HUES6 (cell line): ENCODE measurements at regions not wholly inside any gene's neighbourhood (a gene's known extent, or its start where the extent isn't known, plus 50 kb on each side); places are given as distances from the start of the nearest gene placed in this dataset.

ENCODE experiments used
- H3K27ac ChIP-seq: 2 replicates; pipeline ENCODE4 v1.7.0; 2013; ENCODE audit warnings: low read depth, mild to moderate bottlenecking, low read length, inconsistent platforms
- H3K27me3 ChIP-seq: 2 replicates; pipeline ENCODE4 v1.6.1; 2013; ENCODE audit warnings: low read length; ENCODE audit not compliant: control insufficient read depth, insufficient read depth
- H3K36me3 ChIP-seq: 2 replicates; pipeline ENCODE4 v1.6.1; 2013; ENCODE audit warnings: low read length; ENCODE audit not compliant: control insufficient read depth, insufficient read depth
- H3K4me1 ChIP-seq: 2 replicates; pipeline ENCODE4 v1.6.1; 2013; ENCODE audit warnings: low read length; ENCODE audit not compliant: control insufficient read depth, insufficient read depth
- H3K4me3 ChIP-seq: 2 replicates; pipeline ENCODE4 v1.5.1; 2013; ENCODE audit warnings: low read depth, low read length
- H3K9ac ChIP-seq: one replicate; pipeline ENCODE4 v1.6.1; 2013; ENCODE audit warnings: mild to moderate bottlenecking, low read length
- H3K9me3 ChIP-seq: 2 replicates; pipeline ENCODE4 v1.6.1; 2013; ENCODE audit warnings: low read depth, low read length; ENCODE audit not compliant: control insufficient read depth, insufficient read depth

- no peaks in the 10 kb centered on the region for H3K9me3 ChIP-seq
- H3K27me3 ChIP-seq, result no peaks in the 10 kb centered on the region
- no peak overlapping the region for H3K27ac ChIP-seq
- H3K9ac ChIP-seq, result no peak overlapping the region
- no peaks in the 10 kb centered on the region for H3K36me3 ChIP-seq
- no peak overlapping the region for H3K4me3 ChIP-seq
- H3K4me1 ChIP-seq, result peaks cover 22% of the 10 kb centered on the region; the same call in 1 of the 2 replicates
These were observed 201.9 kb upstream of the PRICKLE1 start for GRCh38 chr12:42791399-42791798.

- Histone ChIP-seq H3K27ac (no peak overlapping the region), H3K4me1 (peaks cover 22% of the 10 kb centered on the region; the same call in 1 of the 2 replicates), H3K9me3 (no peaks in the 10 kb centered on the region), H3K4me3 (no peak overlapping the region), H3K27me3 (no peaks in the 10 kb centered on the region), H3K36me3 (no peaks in the 10 kb centered on the region), H3K9ac (no peak overlapping the region)
These were observed 201.2 kb upstream of the PRICKLE1 start for GRCh38 chr12:42790761-42791151.

GRCh38 chr12:42789808-42790760 is 200.5 kb upstream of the PRICKLE1 start:
- Histone ChIP-seq H3K27ac (no peak overlapping the region), H3K27me3 (no peaks in the 10 kb centered on the region), H3K4me3 (no peak overlapping the region), H3K9me3 (no peaks in the 10 kb centered on the region), H3K4me1 (peaks cover 22% of the 10 kb centered on the region; the same call in 1 of the 2 replicates), H3K9ac (no peak overlapping the region), H3K36me3 (no peaks in the 10 kb centered on the region)

DNA sequence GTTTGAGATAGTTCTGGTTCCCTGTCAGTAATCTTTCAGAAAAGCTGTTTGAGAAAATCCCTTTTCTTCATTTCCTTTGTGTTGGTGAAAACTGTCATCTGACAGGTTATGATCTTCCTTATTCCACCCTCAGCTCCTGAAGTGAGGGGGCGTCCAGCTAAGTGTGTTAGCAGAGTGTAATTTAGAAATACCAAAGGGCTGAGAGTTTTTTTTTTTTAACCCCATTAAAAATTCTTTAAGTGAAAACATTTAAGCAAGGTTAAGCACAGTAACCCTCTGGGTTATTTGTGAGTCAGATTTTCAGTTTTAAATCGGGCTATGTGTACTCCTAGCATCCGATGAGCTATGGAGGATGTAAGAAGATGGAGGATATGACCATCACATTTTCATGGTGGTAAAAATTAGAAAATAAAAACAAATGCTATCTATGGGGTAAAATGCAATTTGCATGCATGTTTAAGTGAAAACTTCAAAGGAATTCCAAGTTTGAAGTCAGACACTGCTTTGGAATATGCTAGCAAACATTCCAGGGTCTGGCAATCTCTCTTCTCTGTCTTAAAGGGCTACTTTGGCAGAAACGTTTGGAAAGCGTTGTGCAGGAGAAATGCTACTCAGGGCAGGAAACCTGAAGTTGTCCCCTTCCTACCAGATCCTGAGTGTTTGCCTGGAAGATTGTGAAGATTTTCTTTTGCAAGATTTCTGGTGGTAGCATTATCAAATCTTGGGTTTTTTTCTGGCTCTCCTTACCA is 197.0 kb upstream of the PRICKLE1 start:
- Histone ChIP-seq H3K27ac (no peak overlapping the region; the same call in 1 of the 2 replicates), H3K36me3 (no peaks in the 10 kb centered on the region), H3K9me3 (no peaks in the 10 kb centered on the region), H3K9ac (no peak overlapping the region), H3K4me3 (no peak overlapping the region), H3K27me3 (no peaks in the 10 kb centered on the region), H3K4me1 (peaks cover 22% of the 10 kb centered on the region; the same call in 1 of the 2 replicates)

DNA sequence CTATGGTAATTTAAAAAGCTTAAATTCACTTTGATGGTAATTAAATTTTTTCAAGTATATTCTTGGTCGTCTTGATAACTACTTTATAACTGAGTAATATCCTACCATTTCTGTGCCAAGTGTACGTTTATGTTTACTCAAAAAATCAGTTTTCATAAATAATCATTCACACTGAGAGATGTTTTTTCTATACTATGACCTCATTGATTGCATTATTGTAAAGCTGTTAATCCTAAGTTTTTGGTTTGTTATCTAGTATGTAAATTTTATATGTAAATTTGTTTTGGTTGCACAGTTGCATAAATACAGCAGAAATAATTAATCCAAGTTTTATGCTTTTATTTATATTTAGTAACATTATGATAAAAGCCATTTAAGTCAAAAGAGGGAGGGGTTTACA is 196.4 kb upstream of the PRICKLE1 start:
- no peak overlapping the region for H3K4me3 ChIP-seq
- no peak overlapping the region for H3K9ac ChIP-seq
- no peaks in the 10 kb centered on the region for H3K36me3 ChIP-seq
- no peak overlapping the region for H3K27ac ChIP-seq
- H3K27me3 ChIP-seq, result no peaks in the 10 kb centered on the region
- H3K4me1 ChIP-seq, result peaks cover 18% of the 10 kb centered on the region; the same call in 1 of the 2 replicates
- H3K9me3 ChIP-seq, result no peaks in the 10 kb centered on the region

- Histone ChIP-seq H3K9ac (no peak overlapping the region), H3K4me1 (peaks cover 7% of the 10 kb centered on the region), H3K27ac (no peak overlapping the region), H3K27me3 (no peaks in the 10 kb centered on the region), H3K36me3 (no peaks in the 10 kb centered on the region), H3K4me3 (no peak overlapping the region), H3K9me3 (no peaks in the 10 kb centered on the region)
These were observed 191.1 kb upstream of the PRICKLE1 start for GRCh38 chr12:42780671-42781070.

DNA sequence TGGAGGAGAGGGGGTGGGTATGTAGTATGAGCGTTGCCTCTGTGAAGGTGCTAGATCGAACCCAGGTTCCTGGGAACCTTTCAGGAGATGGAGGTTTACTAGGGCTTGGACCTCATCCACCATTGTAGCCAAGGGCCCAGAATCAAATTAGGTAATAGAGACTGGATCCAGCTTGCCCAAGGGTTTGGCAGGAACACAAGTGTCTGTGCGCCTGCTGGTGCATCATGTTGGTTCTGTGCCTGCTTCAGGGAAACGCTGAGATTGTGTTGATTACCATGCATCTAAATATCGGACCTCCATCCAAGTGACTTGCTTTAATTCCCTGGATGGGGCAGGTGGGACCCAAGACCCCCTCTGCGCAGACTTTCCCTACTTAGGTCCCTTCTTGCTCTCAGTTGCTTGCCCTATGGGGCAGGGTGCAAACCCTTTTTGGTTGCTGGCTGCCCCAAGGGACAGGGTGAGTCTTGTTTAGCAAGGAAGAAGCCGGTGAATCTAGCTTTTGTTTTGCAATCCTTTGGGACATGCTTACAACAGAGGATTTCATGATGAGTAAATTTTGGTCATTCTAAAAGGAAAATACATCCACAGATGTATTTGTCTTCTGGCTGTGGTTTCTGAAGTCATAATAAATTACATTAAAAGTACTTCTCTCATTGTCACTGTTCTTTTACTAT is 189.8 kb upstream of the PRICKLE1 start:
- Histone ChIP-seq H3K9ac (no peak overlapping the region), H3K4me3 (no peak overlapping the region), H3K36me3 (no peaks in the 10 kb centered on the region), H3K4me1 (peaks cover 11% of the 10 kb centered on the region), H3K27ac (no peak overlapping the region), H3K9me3 (no peaks in the 10 kb centered on the region), H3K27me3 (no peaks in the 10 kb centered on the region)

DNA sequence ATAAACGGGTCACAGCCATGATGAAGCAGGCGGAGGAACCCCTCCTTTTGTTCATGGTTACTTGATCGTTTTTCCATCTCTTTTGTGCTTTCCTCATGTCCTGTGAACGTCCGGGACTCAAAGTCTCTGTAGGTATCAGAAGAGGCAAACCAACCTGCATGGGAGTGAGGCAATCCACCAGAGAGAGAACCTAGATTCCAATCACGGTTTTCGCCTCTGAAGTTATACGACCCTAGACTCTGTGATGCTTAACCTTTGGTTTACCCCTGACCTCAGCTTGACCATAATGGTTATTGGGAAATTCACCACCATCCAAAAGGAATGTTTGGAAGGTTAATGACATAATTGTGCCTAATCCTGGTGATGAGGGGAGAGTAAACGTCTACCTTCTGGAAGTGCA is 186.8 kb upstream of the PRICKLE1 start:
- Histone ChIP-seq H3K27me3 (no peaks in the 10 kb centered on the region), H3K4me3 (no peak overlapping the region), H3K9ac (no peak overlapping the region), H3K4me1 (peaks cover 11% of the 10 kb centered on the region), H3K27ac (no peak overlapping the region), H3K36me3 (no peaks in the 10 kb centered on the region), H3K9me3 (peaks cover 16% of the 10 kb centered on the region)

DNA sequence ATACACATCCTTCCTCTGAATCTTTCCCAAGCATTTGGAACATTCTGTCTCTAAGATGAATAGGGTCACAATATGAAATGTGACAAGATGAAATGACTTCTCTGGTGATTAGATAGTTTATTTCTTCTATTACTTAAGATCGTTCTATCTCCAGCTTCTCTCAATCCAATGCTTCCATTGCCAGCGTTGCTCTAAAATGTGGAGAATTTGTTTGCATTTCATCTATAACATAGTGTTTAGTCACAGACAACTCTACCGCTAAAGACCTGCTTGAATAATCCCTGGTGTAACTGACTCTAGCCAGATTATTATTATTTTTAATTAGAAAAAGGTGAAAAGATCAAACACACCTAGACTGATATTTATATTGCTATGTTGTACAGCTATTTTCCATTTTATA is 184.7 kb upstream of the PRICKLE1 start:
- no peak overlapping the region for H3K9ac ChIP-seq
- peaks cover 20% of the 10 kb centered on the region for H3K9me3 ChIP-seq
- H3K4me3 ChIP-seq, result no peak overlapping the region

GRCh38 chr12:42770261-42770660 is 180.7 kb upstream of the PRICKLE1 start:
- Histone ChIP-seq H3K9ac (no peak overlapping the region), H3K27ac (no peak overlapping the region), H3K4me1 (no peaks in the 10 kb centered on the region), H3K9me3 (peaks cover 20% of the 10 kb centered on the region), H3K4me3 (no peak overlapping the region), H3K36me3 (no peaks in the 10 kb centered on the region), H3K27me3 (no peaks in the 10 kb centered on the region)

More for the DNA sequence above, 184.7 kb upstream of the PRICKLE1 start:
- peaks cover 8% of the 10 kb centered on the region for H3K4me1 ChIP-seq
- H3K36me3 ChIP-seq, result no peaks in the 10 kb centered on the region
- H3K27me3 ChIP-seq, result no peaks in the 10 kb centered on the region
- H3K27ac ChIP-seq, result no peak overlapping the region
